Activated CD8-positive, alpha-beta memory T cell treated with anti-CD3 and anti-CD28 coated beads for 24 hours (primary cell): ENCODE measurements at regions not wholly inside any gene's neighbourhood (a gene's known extent, or its start where the extent isn't known, plus 50 kb on each side); places are given as distances from the start of the nearest gene placed in this dataset.
"Not testable (repeated sequence)": the region's sequence is repeated elsewhere in the genome, so short reads cannot be mapped to it uniquely, and the experiment has no call there.

Experiments used
- DNase-seq: peaks from one replicate; pipeline ENCODE4 v3.0.0-alpha.2; 2020

- not testable (repeated sequence) for DNase-seq
Measured at GRCh38 chr11:86166287-86166686, 78.3 kb upstream of the EED start.

DNA sequence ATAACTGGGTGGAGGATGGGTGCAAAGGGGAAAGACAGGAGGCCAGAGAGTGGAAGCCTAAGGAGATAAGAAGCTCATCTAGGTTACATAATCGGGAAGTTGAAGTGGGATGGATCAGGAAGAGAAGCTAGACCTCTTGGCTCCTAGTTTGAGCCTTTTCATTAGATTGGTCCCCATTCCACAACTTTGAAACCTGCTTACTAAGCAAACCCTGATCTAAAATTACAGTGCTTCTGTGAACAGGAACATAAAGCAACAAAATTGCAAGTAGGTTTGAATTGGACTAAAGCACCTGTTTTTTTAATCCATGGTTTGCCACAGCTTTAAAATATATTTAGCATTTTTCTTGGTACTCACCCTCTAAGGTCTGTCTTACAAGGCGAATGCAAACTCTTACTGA is 80.4 kb upstream of the EED start:
- no peak for DNase-seq

- DNase-seq = not testable (repeated sequence)
Measured at GRCh38 chr11:86163221-86163876, 81.2 kb upstream of the EED start.

- no peak for DNase-seq
Measured at GRCh38 chr11:86162239-86162638, 82.3 kb upstream of the EED start.

GRCh38 chr11:86161837-86162236 is 82.7 kb upstream of the EED start:
- DNase-seq = no peak

DNA sequence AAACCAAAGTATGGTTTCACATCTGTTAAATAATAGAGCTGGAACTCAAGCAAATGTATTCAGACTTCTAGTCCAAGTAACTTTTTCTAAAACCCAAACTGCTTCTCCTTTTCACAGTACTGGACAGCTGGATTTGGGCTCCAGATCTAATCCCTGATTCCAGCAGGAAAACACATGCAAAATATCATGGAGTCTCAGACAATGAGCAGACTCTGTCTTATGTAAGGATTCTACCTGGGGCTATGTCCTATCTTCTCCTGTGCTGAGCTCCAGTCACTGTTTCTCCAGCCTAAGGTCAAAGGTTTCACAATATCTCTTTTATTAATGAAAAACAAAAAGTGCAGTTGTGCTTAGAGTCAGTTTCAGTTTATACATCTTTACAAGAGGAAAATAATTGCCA is 83.2 kb upstream of the EED start:
- DNase-seq = no peak

- no peak for DNase-seq
Measured at GRCh38 chr11:86160541-86161149, 83.9 kb upstream of the EED start.

GRCh38 chr11:86159581-86159891 is 85.0 kb upstream of the EED start:
- DNase-seq = no peak

GRCh38 chr11:86158704-86159580 is 85.6 kb upstream of the EED start:
- DNase-seq = no peak

GRCh38 chr11:86157797-86158378 is 86.7 kb upstream of the EED start:
- no peak for DNase-seq

GRCh38 chr11:86156397-86156955 is 87.6 kb upstream of the PICALM start:
- no peak for DNase-seq

DNA sequence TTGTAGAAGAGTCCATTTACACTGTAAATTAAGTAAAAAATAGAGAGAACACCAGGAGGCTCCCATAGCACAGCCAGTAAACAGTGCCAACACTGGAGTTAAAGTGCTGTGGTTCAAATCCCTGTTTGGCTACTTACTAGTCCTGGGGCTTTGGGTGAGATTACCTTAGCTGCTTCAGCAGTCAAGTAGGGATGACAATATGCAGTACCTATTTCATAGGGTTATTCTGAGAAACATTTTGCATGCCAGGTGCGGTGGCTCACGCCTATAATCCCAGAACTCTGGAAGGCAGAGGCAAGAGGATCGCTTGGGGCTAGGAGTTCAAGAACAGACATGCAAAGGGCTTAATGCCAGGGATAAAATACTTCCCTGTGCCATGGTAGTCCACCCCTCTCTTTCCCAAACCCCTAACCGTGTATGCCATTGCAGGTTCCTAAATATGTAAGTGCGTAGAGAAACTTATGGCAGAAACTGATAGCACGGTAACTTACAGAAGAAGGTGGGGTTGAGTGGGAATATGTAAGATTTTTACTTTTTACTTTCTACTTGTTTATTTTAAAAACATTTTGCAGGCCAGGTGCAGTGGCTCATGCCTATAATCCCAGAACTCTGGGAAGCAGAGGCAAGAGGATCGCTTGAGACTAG is 86.4 kb upstream of the PICALM start:
- no peak for DNase-seq

GRCh38 chr11:86153439-86153838 is 84.6 kb upstream of the PICALM start:
- no peak for DNase-seq

GRCh38 chr11:86152901-86153300 is 84.0 kb upstream of the PICALM start:
- DNase-seq = no peak

DNA sequence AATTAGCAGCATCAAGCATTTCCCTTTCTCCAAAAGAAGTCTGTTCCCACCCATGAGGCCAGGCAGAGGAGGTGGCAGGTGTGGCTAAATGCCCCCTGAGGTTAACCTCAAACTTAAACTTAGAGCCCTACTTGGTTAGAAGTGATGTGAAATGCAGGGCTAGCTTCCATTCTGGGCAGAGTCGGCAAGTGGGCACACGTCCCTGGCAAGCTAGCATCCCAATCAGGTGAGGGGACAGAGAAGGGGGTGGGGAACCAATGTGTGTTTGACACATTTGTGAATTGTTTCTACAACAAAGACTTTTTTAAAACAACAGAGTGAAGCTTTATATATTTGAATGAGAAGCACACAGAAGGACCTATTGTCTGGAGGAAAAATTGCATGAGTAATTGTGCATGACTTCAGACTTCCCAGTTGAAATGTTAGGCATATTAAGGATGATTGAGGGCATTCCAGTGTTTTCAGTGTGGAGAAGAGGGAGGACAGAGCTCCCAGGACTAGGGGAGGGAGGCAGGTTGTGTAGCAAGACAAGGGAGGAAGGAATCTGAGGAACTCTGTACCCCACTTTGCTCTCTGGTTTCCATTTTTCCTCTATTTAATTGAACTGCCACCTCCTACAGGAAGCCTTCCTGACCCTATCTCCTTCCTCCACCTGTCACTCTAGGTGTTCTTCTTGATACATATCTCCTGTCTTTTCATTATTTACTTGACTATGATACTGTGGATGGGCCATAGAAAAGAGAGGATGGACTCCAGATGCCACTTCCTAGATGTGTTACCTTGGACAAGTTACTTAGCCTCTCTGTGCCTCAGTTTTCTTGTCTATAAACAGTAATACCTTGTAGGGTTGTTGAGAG is 83.3 kb upstream of the PICALM start:
- no peak for DNase-seq

- DNase-seq = no peak
Measured at GRCh38 chr11:86151174-86152005, 82.5 kb upstream of the PICALM start.

GRCh38 chr11:86150847-86151173 is 81.9 kb upstream of the PICALM start:
- DNase-seq = no peak

DNA sequence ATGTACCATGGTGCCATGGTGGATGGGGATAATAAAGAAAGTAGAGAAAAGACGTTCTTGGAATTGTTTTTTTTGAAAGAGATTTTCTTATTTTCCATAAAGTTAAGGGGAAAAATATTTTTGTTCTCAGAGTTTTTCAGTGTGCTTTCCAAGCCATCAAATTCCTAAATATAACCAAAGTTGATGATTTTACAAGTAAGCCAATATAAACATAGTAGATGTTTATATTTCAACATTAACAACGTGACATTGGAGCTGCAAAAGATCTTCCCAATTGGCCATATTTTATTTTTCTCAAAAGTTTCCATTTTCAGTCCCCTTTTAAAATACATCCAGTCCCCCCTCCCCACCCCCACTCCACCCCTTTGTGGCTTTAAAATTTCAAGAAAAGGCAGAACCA is 80.9 kb upstream of the PICALM start:
- no peak for DNase-seq

DNA sequence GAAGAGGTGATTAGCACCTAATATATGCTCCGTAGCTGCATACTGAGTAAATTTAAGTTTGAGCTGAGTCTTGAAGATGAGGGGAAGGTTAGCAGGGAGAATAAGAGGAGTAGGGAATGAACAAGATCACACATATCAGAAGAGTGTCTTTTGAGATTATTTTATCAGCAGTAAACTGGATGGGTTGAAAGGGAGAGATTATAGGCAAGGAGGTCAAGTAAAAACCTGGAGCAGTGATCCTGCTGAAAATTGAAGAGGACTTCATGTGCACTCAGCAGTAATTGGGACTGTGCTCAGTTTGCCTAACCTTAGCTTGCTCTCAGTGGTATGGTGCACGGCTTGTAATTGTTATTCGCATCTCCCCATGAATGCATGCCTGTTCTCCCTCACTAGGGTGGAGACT is 79.5 kb upstream of the PICALM start:
- no peak for DNase-seq

DNA sequence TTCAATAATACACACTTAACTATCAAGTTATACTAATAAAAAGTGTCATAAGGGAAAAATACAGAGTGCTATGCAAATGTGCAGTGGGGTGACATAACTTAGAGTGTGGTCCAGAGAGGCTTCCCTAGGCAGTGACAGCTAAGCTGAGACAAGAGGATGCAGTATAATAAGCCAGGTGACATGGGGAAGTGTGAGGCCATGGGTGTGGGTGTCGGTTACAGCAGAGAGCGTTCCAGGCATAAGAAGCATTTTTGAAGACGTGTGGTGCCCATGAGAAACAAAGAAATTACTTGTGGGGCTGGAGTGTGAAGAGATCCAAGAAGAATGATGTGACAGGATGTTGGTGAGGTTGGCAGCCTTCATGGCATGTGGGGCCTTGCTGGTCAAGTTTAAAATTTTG is 78.1 kb upstream of the PICALM start:
- no peak for DNase-seq
